LoVo (cell line): ENCODE measurements at regions not wholly inside any gene's neighbourhood (a gene's known extent, or its start where the extent isn't known, plus 50 kb on each side); places are given as distances from the start of the nearest gene placed in this dataset.

Experiments
- DNase-seq: peaks from one replicate; pipeline ENCODE4 v3.0.0-alpha.2; 2016; ENCODE audit warnings: low spot score

- no peak for DNase-seq
These were observed 164.7 kb downstream of the SETD4 start for GRCh38 chr21:35895598-35895997.

GRCh38 chr21:35893156-35893555, 167.2 kb downstream of the SETD4 start:
- DNase-seq, result no peak

GRCh38 chr21:35886887-35887286, 173.4 kb downstream of the SETD4 start:
- DNase-seq, result no peak

GRCh38 chr21:35885942-35886541, 174.3 kb downstream of the SETD4 start:
- DNase-seq, result no peak

- no peak for DNase-seq
These were observed 177.5 kb downstream of the SETD4 start for GRCh38 chr21:35882791-35883240.

GRCh38 chr21:35873441-35873840, 186.9 kb downstream of the SETD4 start:
- no peak for DNase-seq

GRCh38 chr21:35871906-35872305, 188.4 kb downstream of the SETD4 start:
- no peak for DNase-seq

- no peak for DNase-seq
These were observed 191.5 kb downstream of the SETD4 start for GRCh38 chr21:35868869-35869223.

- DNase-seq, result no peak
These were observed 192.1 kb downstream of the SETD4 start for GRCh38 chr21:35868005-35868868.

GRCh38 chr21:35864039-35864438, 196.3 kb downstream of the SETD4 start:
- DNase-seq, result no peak

GRCh38 chr21:35862969-35863368, 197.4 kb downstream of the SETD4 start:
- no peak for DNase-seq

GRCh38 chr21:35861661-35862060, 198.7 kb downstream of the SETD4 start:
- DNase-seq, result peak; percentile 11

GRCh38 chr21:35860189-35860869, 200.0 kb downstream of the SETD4 start:
- DNase-seq, result no peak

GRCh38 chr21:35859677-35860076, 200.6 kb downstream of the SETD4 start:
- no peak for DNase-seq

- no peak for DNase-seq
These were observed 203.2 kb downstream of the SETD4 start for GRCh38 chr21:35857095-35857494.

GRCh38 chr21:35855484-35855883, 204.8 kb downstream of the SETD4 start:
- no peak for DNase-seq

GRCh38 chr21:35854281-35854680, 206.0 kb downstream of the SETD4 start:
- DNase-seq, result no peak

- no peak for DNase-seq
These were observed 206.7 kb downstream of the SETD4 start for GRCh38 chr21:35853321-35854239.

- DNase-seq, result no peak
These were observed 207.5 kb downstream of the SETD4 start for GRCh38 chr21:35852820-35853219.

- no peak for DNase-seq
These were observed 209.7 kb downstream of the SETD4 start for GRCh38 chr21:35850542-35851103.

GRCh38 chr21:35850029-35850428, 210.3 kb downstream of the SETD4 start:
- no peak for DNase-seq

GRCh38 chr21:35849144-35849543, 211.2 kb downstream of the SETD4 start:
- no peak for DNase-seq
